Kidney capillary endothelial cell (primary cell): ENCODE measurements at regions not wholly inside any gene's neighbourhood (a gene's known extent, or its start where the extent isn't known, plus 50 kb on each side); places are given as distances from the start of the nearest gene placed in this dataset.

Source experiments
- DNase-seq: peaks from one replicate; pipeline ENCODE4 v3.0.0-alpha.2; 2018; ENCODE audit warnings: low spot score

DNA sequence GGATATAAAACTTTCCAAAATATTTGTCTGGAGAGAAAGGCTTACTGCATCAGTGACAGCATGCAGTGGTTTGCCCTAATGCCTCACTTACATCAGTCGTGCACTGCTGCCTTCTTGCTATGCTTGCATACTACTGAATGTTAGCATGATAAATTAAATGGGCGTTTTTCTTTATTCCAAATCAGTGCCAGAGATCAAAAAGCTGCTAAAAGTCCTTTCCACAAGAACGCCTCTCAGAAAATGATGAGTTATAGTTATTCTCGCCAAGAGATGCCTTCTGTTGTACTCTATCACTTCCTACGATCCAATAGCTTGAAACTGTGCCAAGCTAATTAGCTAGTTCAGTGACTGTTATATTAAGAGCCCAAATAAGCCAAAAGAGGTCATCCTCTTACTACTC lies 345.8 kb upstream of the ROBO2 start:
- no peak for DNase-seq

DNA sequence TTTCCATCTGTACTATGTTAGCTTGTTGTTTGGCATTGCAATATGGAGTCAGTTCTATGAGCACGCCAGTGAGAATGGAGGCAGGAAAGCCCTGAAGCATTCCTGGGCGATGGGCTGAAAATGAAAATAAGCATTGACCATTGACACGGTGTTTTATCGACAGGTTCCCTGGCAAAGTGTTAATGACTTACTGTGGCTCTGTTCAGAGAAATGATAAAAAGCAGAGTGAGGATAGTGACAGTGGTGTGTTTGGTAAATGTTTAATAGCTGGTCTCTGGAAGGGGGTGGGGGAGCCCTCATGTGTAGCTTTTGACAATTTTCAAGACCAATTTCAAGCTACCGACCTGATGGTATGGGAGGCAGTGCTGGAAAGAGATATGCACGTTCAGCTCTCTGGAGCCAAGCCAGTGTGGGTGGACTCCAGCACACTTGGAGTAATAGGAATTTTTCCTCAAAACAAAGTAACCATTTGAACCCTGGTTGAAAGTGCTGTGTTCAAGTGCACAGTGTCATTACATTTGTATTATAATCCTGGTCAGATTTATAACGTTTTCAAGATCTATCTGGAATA lies 341.7 kb upstream of the ROBO2 start:
- DNase-seq: no peak

DNA sequence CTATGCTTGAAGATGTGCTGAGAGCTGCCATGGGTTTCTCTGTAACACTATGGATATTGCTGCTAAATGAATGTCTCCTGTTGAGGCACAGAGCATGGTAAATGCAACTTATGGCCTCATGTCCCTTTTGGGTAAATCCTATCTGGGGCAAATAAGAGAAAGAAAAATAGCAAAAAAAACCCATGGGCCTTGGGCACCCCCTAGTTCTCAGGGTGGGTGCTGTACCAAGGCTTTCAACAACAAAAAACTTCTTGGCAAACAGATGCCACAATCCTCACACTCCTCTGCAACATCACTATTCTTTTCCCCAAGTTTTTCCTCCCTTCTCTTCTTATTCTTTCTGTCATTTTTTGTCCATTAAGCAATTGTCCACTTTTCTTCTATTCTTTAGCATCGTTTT lies 340.1 kb upstream of the ROBO2 start:
- DNase-seq: no peak

DNA sequence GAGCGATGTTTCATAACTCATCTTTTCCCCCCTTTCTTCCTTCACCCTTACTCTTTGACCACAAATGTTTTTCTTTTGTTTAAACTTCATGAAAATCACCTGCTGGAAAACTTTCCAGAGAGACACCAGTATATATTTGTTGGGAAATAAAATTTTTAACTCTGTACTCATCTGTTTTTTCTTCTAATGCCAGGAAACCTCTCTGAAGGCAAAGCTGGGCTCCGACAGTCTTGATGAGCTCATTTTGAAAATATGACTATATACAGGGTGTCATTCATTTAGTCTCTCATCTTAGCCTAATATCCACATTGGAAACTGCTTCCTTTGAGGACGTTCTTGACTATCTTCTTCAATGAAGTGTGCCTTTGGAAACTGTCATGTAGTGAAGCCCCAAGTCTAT lies 339.6 kb upstream of the ROBO2 start:
- no peak for DNase-seq

DNA sequence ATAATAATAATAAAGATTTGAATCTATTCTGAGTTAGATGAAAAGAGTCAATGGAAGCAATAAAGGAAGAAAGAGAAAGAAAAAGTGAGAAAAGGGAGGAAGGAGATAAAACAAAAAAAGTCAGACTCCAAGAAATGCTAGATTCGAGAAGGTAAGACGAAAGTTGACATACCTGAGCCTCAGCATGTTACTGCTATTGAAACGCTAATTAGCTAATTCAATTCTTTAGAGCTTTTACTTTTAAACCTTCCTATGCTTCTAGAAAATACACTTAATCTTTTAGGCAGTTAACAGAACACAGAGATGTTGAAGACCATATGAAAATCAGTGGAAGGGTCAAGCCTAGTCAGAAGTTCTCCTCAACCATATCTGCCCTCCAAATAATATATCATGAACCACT lies 337.2 kb upstream of the ROBO2 start:
- no peak for DNase-seq

DNA sequence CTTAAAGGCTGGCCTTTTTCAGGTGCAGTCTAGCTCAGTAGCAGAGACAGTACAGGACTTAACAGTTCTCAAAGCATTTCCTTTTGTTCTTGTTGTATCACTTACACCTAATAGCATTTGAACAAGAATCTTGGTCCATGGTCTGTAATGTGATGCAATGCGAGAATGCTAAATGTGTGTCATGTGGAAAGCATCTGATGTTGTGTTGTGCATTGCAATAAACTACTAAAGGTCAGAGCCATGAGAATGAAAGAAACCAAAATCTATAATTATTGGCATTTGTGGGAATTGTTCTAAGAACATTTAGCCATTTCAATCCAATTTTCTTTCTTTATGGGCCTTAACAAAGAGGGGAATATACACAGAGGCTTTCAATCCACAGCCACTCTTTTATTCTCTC lies 324.5 kb upstream of the ROBO2 start:
- DNase-seq: no peak

DNA sequence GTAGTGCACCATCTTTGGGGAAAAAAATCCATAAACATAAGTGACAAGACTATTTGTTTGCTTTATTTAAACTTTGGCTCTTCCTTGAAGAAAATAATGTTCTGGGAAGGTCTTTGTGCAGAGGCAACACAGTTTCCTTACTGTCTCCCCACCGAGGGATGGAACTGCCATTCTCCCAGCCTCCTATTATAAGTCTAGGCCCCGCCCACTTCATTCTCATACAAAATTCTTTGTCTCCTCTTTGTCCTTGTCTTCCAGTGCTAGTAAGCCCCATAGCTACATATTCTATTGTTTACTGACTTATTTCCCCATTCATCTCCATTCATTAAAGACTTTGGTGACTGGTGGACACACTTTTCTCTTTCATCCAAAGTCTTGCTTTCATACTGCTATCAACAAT lies 316.5 kb upstream of the ROBO2 start:
- DNase-seq: no peak

DNA sequence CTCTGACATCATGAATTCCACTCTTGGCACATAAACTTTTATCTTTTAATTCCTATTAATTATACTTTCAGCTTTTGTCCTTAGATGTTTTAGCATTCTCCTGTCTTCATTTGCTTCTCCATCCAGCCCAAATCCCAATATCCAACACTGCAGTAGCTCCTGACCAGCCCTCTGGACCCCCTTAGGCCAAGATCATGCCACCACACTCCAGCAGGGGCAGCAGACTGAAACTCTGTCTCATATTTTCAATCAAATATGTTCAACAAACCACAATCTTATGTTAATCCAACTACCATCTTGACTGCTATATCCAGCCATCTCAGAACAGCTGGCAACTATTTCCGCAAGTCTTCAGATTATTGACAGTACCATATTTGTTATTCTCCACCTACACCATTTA lies 315.8 kb upstream of the ROBO2 start:
- DNase-seq: no peak

DNA sequence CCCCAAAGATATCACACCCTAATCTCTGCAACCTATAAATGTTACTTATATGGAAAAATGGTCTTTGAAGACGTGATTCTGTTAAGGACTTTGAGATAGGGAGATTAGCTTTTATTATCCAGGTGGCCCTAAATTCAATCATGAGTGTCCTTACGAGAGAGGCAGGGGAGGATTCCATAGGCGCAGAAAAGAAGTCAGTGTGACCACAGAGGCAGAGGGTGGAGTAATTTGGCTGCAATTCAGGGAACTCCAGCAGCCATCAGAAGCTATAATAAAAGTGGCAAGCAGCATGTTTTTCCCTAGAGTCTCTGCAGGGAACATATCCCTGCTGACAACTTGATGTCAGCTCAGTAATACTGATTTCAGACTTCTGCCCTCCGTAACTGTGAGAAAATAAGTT lies 315.2 kb upstream of the ROBO2 start:
- no peak for DNase-seq

DNA sequence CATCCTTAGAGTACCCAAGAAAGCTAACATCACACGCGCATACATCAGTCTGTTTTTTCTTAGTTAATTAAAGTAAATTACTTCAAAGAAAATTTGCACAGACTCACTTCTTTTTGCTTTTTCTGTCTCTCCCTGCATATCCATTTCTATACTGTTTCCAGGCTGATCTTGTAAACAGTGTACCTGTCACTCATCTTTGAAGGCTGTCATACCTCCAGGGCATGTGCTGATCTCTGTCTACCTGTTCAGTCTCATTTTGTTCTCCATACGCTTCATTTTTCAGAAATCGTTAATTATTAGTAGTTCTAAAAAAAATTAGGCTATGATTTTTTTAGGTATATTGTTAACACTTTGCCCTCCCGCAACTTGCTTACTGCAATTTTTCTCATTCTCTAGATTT lies 313.9 kb upstream of the ROBO2 start:
- DNase-seq: no peak

DNA sequence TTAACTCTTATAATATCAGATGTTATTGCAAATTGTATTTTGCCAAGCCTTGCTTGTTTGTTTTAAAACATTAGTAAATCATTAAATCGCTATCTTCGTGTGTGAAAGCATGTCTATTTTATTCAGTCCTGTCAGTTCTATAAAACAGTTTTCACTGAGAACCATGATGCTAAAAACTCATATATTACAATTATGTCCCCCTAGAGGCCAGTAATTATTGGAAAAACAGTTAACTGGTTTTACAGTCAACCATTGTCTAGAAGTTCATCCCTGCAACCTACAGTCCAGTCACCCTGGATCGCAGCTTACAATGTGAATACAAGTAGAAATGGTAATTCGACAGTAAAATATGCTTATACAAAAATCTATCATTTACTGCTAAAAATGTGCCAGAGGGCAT lies 311.5 kb upstream of the ROBO2 start:
- no peak for DNase-seq

DNA sequence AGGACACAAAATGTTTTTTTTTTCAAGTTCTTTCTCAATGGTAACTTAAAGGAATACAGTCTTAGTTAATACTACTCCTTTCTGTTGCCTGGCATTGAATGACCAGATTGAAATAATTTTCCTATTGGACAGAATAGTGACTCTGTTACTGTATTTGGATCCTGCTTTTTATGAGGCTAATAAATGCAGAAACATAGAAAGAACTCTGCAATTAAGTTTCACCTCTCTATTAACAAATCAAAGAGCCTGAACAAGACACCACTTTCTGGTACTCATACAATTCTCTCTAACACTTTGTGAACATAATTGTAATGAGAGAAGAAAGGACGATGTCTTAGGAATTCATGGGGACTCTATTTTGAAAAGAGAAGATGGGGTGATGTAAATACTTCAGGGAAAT lies 308.4 kb upstream of the ROBO2 start:
- no peak for DNase-seq

DNA sequence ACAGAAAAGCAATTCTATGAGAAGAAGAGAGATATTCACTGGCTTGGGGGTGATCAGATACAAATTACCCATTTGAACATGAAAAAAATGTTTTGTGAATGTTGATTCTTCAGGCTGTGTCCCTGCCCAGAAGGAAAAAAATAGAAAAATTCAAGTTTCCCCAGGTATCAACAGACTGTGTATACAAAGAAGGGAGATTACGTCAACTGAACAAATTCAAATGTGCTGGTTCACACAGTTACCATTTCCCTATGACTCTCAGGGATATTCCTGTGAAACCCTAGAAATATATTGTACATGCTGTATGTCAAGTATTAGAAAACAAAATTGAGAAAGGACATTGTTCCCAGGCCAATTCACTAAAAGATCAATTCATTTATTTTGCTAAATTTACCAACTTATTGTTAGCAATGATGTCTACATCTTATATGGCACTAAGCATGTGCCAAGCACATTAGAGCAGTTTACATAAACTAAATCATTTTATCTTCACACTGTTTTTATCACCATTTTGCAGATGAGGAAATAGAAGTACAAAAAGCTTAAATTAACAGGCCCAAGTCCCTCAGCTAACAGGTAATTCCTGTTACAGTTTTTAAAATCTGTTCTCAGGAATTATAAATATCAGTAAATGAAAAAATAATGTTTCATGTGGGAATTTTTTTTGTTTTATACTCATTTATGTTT lies 306.7 kb upstream of the ROBO2 start:
- DNase-seq: no peak

DNA sequence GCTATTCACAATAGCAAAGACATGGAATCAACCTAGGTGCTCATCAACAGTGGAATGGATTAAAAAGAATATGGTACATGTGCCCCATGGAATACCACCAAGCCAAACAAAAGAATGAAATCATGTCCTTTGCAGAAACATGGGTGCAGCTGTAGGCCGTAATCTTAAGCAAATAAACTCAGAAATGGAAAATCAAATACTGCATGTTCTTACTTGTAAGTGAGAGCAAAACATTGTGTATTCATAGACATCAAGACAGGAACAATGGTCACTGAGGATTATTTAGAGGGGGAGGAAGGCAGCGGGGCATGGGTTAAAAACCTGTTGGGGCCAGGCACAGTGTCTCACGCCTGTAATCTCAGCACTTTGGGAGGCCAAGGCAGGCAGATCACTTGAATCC lies 304.7 kb upstream of the ROBO2 start:
- no peak for DNase-seq

DNA sequence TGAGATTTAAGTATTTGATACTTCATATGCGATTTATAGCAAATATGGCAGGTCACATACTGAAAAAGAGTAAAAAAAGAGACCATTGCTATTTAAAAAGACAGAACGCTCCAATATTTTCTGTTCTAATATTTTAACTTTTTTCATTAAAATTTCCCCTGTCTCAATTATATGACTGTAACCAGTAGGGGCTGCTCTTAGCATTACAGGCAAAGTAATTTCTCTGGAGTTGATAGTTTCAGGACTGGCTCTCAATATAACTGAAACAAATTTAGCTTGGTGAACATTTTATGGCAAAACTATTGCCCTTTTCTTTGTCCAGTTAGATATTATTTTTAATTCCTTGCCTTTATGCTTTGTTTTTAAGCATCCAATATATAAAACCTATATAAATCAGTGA lies 286.3 kb upstream of the ROBO2 start:
- no peak for DNase-seq

DNA sequence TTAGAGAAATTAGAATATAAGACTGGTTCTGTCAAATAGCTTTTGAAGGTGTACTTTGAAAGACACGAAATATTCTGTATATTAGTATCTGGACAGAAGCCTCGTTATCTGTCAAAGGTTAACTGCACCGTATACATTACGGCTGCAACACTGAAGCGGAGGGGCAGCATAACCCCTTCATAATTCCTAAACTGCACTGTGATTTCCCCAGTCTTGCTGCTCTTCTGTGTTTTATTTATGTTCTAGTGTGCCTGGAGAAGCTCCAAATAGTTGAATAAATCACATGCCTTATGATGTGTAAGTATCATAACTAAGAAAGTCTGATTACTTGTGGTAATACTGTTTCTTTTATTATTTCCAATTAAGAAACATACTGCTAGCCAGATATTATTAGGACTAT lies 285.7 kb upstream of the ROBO2 start:
- no peak for DNase-seq

DNA sequence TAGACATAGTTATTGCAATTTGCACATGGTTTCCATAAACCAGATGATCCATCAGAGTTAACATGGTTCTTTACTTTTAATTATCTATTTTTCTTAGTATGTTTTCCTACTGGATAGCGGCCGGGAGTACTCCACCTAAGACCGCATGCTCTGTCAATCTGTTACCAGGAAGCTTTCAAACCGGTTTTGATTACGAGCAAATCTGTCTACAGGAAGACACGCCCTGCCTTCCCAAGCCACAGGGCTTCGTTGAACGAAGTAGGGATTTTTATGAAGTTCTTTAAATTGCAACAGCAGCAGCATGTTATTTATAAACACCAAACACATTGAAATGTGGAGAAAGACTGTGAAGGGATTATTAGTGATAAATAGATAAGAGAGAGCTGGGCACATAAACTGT lies 283.3 kb upstream of the ROBO2 start:
- no peak for DNase-seq

DNA sequence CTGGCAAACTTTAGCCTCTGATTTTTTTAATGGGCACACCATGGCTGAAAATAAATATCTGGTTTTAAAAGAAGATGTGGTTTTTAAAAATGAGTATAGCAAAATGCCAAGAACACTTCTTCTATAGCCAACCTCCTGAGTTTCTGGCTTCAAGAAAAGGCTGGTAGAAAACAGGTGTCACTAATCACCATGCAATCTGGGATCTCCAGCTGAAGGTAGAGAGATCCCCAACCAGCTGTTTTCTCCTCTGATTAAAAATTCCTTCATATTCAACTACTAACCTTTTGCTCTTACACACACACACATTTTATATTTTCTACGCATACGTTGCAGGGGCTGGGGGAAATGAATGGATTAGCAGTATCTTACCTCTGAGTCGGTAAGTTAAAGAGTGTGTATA lies 279.6 kb upstream of the ROBO2 start:
- DNase-seq: no peak

DNA sequence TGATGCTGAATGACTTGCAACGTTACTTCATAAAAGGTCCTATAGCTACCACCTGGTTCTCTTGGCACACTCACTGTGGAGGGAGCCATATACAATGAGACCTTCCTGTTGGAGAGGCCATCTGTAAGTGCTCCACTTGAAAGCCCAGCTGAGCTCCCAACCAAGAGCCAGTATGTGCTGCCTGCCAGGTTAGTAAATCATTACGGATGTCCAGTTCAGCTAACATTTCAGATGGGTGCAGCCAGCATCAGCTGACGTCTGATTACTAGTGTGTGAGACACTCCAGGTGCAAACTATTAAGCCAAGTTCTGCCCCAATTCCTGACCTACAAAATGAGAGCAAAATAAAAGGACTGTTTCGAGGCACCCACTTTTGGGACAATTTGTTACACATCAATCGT lies 274.4 kb upstream of the ROBO2 start:
- no peak for DNase-seq

DNA sequence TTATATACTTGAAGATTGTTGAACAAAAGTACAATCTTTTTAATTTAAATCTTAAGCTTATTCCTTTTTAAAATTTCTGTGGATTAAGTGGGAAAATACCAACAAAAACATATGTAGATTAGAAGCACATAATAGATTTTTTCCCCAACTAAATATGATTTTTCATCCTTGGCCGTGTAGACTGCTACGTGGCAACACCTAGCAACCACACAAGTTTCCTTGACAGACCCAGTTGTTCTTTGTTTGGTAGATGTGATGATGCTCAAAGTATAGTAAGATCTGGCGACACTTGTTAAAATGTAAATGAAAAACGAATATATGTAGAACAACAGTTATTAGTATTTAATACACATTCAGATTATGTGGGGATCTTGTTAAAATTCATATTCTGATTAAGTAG lies 271.0 kb upstream of the ROBO2 start:
- DNase-seq: no peak

DNA sequence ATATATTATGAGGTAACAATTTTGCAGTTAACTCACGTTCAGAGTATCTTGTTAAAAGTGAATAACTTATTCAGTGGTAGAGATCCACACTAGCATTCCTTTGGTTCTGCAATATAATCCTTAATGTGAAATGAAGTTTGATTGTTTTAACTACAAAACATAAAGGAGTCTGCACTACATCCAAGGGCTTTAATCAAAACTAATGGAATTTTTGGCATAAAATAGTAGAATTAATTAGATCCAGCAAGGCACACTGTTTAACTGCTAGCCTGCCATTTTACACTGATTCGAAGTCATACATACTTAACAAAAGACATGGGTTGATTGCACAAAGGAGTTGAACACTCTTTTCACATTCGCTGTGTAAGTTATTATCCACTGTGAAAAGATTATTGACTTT lies 263.0 kb upstream of the ROBO2 start:
- DNase-seq: no peak

DNA sequence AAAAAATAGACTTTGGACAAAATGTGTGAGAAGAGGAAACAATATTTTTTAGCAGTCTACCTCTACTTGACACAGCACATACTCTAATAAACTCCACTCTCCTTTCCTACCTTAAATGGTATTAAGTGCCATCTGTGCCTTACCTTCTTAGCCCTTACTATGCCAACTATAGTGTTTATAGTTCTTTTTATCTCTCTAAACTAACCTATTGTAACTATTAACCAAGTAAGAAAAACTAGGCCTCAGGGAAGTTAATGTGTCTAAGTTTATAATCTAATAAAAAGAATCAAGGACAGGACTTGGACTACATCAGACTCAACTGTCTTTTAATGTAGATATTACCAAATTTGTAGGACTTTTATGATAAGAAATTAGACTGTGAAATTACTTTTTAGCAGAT lies 251.7 kb upstream of the ROBO2 start:
- no peak for DNase-seq

DNA sequence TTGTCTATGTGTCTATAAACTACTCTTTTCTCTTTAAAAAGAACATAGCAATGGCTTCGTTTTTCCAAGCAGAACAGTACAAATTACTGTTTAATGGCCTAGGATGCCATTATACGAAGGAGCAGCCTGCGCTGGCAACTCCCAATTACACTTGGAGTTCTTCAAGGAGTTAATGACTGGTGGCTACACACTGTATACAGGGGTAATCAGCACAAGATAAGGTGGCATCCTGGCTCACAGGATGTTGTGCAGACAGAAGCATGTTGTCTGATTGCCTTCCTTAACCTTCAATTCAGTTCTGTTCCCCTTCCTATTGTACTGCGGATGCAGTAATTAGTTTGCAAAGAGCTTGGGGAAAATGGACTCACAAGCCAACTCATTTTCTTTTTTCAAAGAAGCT lies 250.7 kb upstream of the ROBO2 start:
- no peak for DNase-seq

DNA sequence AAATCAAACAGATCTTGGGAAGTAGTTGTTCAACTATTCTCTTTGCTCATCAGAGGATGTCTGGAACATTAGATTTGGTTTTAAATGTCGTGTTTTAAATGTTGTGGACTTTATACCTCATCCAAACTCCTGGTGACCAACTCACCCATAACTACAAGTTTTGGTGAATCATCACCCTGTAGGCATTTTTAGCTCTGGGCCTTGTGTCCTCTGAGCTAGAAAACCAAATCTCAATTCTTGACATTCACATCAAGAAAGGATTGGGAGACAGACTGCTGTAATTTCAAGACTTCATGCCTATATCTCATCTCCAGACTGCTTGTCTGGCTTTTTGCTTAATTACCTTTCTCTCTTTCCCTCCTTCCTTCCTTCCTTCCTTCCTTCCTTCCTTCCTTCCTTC lies 228.5 kb upstream of the ROBO2 start:
- no peak for DNase-seq
